WERI-Rb-1 (cell line): ENCODE measurements at regions not wholly inside any gene's neighbourhood (a gene's known extent, or its start where the extent isn't known, plus 50 kb on each side); places are given as distances from the start of the nearest gene placed in this dataset.

ENCODE experiments used
- DNase-seq: peaks from one replicate; pipeline ENCODE4 v3.0.0-alpha.2; 2020
- H3K27ac ChIP-seq: fragments of 250-450 bp; sonication (Bioruptor Pico); 2 replicates; pipeline ENCODE4 v1.5.1; 2020; ENCODE audit warnings: mild to moderate bottlenecking, moderate library complexity
- H3K27me3 ChIP-seq: fragments of 250-450 bp; sonication (Bioruptor Pico); 2 replicates; pipeline ENCODE4 v1.5.1; 2021; ENCODE audit warnings: mild to moderate bottlenecking, low read depth, moderate library complexity; ENCODE audit not compliant: insufficient read depth, severe bottlenecking
- H3K36me3 ChIP-seq: fragments of 250-450 bp; sonication (Bioruptor Pico); 2 replicates; pipeline ENCODE4 v1.5.1; 2020; ENCODE audit warnings: mild to moderate bottlenecking, moderate library complexity
- H3K4me3 ChIP-seq: 2 replicates; pipeline ENCODE4 v1.5.1; 2011; ENCODE audit warnings: low read depth, mild to moderate bottlenecking, control low read depth, low read length
- H3K9me3 ChIP-seq: fragments of 250-450 bp; sonication (Bioruptor Pico); 2 replicates; pipeline ENCODE4 v1.5.1; 2021; ENCODE audit warnings: mild to moderate bottlenecking, moderate library complexity; ENCODE audit not compliant: severe bottlenecking
- CTCF ChIP-seq: IDR thresholded peaks from 2 replicates; pipeline ENCODE4 v1.5.1; 2011; ENCODE audit warnings: low read depth, mild to moderate bottlenecking, control low read depth, inconsistent platforms, low read length

GRCh38 chr13:60260440-60260839, 96.7 kb upstream of the DIAPH3 start:
- no peak for TF ChIP-seq CTCF
- DNase-seq = no peak
- H3K36me3 ChIP-seq = no peaks in the 10 kb centered on the region
- no peak overlapping the region for H3K27ac ChIP-seq
- H3K9me3 ChIP-seq = no peaks in the 10 kb centered on the region
- H3K27me3 ChIP-seq = no peaks in the 10 kb centered on the region
- H3K4me3 ChIP-seq = no peak overlapping the region

- H3K9me3 ChIP-seq = no peaks in the 10 kb centered on the region
- H3K4me3 ChIP-seq = no peak overlapping the region
- no peaks in the 10 kb centered on the region for H3K27me3 ChIP-seq
- H3K36me3 ChIP-seq = no peaks in the 10 kb centered on the region
- no peak for DNase-seq
- no peak for TF ChIP-seq CTCF
- H3K27ac ChIP-seq = no peak overlapping the region
Observed at GRCh38 chr13:60261432-60262351, 98.0 kb upstream of the DIAPH3 start.

GRCh38 chr13:60265566-60265965, 101.8 kb upstream of the DIAPH3 start:
- no peaks in the 10 kb centered on the region for H3K36me3 ChIP-seq
- H3K9me3 ChIP-seq = no peaks in the 10 kb centered on the region
- no peaks in the 10 kb centered on the region for H3K27me3 ChIP-seq
- no peak for DNase-seq
- no peak for TF ChIP-seq CTCF
- H3K27ac ChIP-seq = no peak overlapping the region
- H3K4me3 ChIP-seq = no peak overlapping the region

GRCh38 chr13:60267498-60268202, 103.9 kb upstream of the DIAPH3 start:
- Histone ChIP-seq H3K36me3 (no peaks in the 10 kb centered on the region), H3K27ac (no peak overlapping the region), H3K27me3 (no peaks in the 10 kb centered on the region), H3K9me3 (no peaks in the 10 kb centered on the region), H3K4me3 (no peak overlapping the region)
- no peak for TF ChIP-seq CTCF
- no peak for DNase-seq

GRCh38 chr13:60268203-60268555, 104.5 kb upstream of the DIAPH3 start:
- H3K9me3 ChIP-seq = no peaks in the 10 kb centered on the region
- H3K27ac ChIP-seq = no peak overlapping the region
- no peaks in the 10 kb centered on the region for H3K36me3 ChIP-seq
- no peak for DNase-seq
- no peak overlapping the region for H3K4me3 ChIP-seq
- no peak for TF ChIP-seq CTCF
- no peaks in the 10 kb centered on the region for H3K27me3 ChIP-seq
